ENCODE measurements at regions not wholly inside any gene's neighbourhood (a gene's known extent, or its start where the extent isn't known, plus 50 kb on each side); places are given as distances from the start of the nearest gene placed in this dataset.

DNA sequence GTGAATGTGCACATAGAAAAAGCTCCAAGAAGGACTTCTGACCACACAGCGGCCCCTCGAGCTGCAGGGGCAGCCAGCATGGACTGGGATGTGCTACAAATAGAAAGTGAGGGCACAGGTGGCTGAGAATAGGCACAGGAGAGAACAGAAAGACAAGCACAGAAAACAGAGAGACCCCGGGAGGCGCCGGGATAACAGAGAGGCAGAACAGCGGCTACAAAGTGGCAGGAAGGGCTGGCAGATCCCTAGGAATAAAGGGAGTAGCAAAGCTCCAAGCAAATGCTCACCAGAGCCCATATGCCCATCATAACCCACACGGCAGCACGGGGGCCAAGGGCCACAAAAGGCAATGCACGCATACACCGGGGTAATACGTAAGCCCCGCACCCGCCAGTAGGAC lies 201.7 kb upstream of the NSMCE3 start:
- no peak overlapping the region for H3K4me2 ChIP-seq (ENCODE audit: insufficient read depth, low read length)
- H4K20me1 ChIP-seq (replicated peaks; ENCODE audit: control insufficient read depth, extremely low read depth, insufficient read depth, low read length), result no peaks in the 10 kb centered on the region
- no peaks in the 10 kb centered on the region for H3K79me2 ChIP-seq (ENCODE audit: control insufficient read depth, insufficient read depth, low read length)
- CTCF ChIA-PET, result no interaction called here
- no peak overlapping the region for H3K27ac ChIP-seq (ENCODE audit: insufficient read depth, low read depth, low read length)
- FAIRE-seq (no peak), DNase-seq (ENCODE audit: low read depth, low spot score) (no peak)
- H3K9me1 ChIP-seq (replicated peaks; ENCODE audit: control insufficient read depth, extremely low read depth, insufficient read depth, low read length), result no peaks in the 10 kb centered on the region
- no peak for TF ChIP-seq FOS (IDR thresholded peaks at IDR 0.05; ENCODE audit: borderline replicate concordance, insufficient read depth, low read length)
- TF ChIP-seq EZH2 (IDR thresholded peaks at IDR 0.05; ENCODE audit: borderline replicate concordance, low read depth, low read length, severe bottlenecking), result no peak
- no peak for TF ChIP-seq JUN (IDR thresholded peaks at IDR 0.05; ENCODE audit: borderline replicate concordance, insufficient read depth, insufficient read length, low read depth)
- no peak for TF ChIP-seq POLR2AphosphoS5 (IDR thresholded peaks at IDR 0.05; ENCODE audit: insufficient read depth, low read depth, low read length)
- TF ChIP-seq, protein P1, sequence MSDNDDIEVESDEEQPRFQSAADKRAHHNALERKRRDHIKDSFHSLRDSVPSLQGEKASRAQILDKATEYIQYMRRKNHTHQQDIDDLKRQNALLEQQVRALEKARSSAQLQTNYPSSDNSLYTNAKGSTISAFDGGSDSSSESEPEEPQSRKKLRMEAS (IDR thresholded peaks at IDR 0.05; ENCODE audit: insufficient read depth, insufficient read length), result no peak
- TF ChIP-seq POLR2A (IDR thresholded peaks at IDR 0.05; ENCODE audit: low read depth, low read length), result no peak
- TF ChIP-seq GATA2 (IDR thresholded peaks at IDR 0.05; ENCODE audit: insufficient read depth, insufficient read length, low read depth, low read length), result no peak
- TF ChIP-seq MYC (IDR thresholded peaks at IDR 0.05; ENCODE audit: low read depth, low read length), result no peak
- TF ChIP-seq, protein P2, sequence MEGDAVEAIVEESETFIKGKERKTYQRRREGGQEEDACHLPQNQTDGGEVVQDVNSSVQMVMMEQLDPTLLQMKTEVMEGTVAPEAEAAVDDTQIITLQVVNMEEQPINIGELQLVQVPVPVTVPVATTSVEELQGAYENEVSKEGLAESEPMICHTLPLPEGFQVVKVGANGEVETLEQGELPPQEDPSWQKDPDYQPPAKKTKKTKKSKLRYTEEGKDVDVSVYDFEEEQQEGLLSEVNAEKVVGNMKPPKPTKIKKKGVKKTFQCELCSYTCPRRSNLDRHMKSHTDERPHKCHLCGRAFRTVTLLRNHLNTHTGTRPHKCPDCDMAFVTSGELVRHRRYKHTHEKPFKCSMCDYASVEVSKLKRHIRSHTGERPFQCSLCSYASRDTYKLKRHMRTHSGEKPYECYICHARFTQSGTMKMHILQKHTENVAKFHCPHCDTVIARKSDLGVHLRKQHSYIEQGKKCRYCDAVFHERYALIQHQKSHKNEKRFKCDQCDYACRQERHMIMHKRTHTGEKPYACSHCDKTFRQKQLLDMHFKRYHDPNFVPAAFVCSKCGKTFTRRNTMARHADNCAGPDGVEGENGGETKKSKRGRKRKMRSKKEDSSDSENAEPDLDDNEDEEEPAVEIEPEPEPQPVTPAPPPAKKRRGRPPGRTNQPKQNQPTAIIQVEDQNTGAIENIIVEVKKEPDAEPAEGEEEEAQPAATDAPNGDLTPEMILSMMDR (IDR thresholded peaks at IDR 0.05; ENCODE audit: extremely low read depth in 1 of 2, insufficient read depth in 1 of 2, low read depth in 1 of 2, low read length in 2 of 2), result no peak
- POLR2A ChIA-PET, result no interaction called here
- intact Hi-C loops (cut with micrococcal nuclease), result no loop called here
- dilution Hi-C loops (cut with MboI; ENCODE audit: extremely low pct_ligation_motif_present, low sequenced_read_pairs), result no loop called here
- no peaks in the 10 kb centered on the region for H3K36me3 ChIP-seq (ENCODE audit: control insufficient read depth in 2 of 2, extremely low read depth in 1 of 2, insufficient read depth in 2 of 2, low read length in 2 of 2)
- no peaks in the 10 kb centered on the region for H3K4me1 ChIP-seq (ENCODE audit: control insufficient read depth, extremely low read depth, insufficient read depth, low read length)
- no peaks in the 10 kb centered on the region for H3K9me3 ChIP-seq (replicated peaks; ENCODE audit: control insufficient read depth, insufficient read depth, low read length)
- H3K9ac ChIP-seq (replicated peaks; ENCODE audit: extremely low read depth, insufficient read depth, low read length), result no peak overlapping the region
- no peak overlapping the region for H3K4me3 ChIP-seq (replicated peaks in 1 of 3; ENCODE audit: insufficient read depth in 1 of 3, low read depth in 1 of 3, low read length in 3 of 3)
- H2AFZ ChIP-seq (ENCODE audit: low read depth, low read length), result no peak overlapping the region
- H3K27me3 ChIP-seq (ENCODE audit: control insufficient read depth in 2 of 2, insufficient read depth in 2 of 2, low read length in 2 of 2), result no peaks in the 10 kb centered on the region
- BruUV-seq (replicated peaks), result no TSS peak
